Central memory CD4-positive, alpha-beta T cell (primary cell): ENCODE measurements at regions not wholly inside any gene's neighbourhood (a gene's known extent, or its start where the extent isn't known, plus 50 kb on each side); places are given as distances from the start of the nearest gene placed in this dataset.

ENCODE experiments used
- DNase-seq: peaks from one replicate; pipeline ENCODE4 v3.0.0; 2022

DNA sequence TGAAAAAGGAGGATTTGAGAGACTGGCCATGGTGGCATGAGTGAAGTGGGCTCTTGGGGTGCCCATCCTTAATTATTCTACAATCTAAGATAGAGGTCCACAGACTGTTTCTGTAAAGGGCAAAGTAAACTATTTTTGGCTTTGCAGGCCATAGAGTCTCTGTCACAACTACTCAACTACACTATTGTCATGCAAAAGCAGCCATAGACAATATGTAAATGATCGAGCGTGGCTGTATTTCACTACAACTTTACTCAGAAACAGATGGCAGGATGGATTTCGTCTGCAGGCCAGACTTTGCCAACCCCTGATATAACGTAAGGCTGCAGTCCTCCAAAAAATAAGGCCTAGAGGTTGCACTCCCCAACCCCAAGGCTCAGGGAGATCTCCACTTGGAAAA is 58.2 kb upstream of the NAA20 start:
- no peak for DNase-seq

DNA sequence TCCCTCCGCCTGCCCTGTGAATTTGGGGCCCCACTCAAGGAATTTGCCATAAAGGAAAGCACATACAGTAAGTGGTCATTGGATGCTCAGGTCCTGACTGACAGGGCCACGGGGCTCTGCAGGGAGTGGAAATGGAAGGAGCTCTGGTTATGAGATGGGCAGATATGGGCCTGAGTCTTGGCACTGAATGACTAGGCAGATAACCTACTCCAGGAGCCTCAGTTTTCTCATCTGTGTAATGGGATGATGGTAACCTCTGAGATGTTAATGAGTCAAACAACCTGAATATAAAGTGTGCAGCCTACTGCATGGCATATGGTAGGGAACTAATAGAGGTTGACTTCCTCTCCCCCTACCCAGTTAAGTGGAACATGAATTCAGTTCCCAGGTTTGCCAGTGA is 56.4 kb upstream of the NAA20 start:
- no peak for DNase-seq

DNA sequence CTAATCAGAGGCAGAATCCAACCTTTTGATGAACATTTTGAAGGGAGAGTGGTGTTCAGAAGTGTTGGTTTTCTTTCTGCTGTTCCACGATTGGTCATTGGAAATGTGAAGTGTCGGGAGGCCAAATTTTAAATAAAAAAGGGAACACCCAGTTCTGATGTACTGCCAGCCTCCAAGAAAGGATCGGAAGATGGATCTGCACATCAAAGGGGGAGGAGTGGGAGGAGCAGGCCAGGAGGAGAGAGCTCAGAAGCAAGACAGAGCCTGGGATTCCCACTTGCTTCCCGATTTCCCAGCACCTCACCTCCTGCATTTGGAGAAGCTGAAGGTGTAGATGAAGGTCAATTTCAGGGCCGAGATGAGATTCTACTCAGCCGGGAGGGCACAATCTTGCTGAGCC is 55.9 kb upstream of the NAA20 start:
- DNase-seq: no peak

DNA sequence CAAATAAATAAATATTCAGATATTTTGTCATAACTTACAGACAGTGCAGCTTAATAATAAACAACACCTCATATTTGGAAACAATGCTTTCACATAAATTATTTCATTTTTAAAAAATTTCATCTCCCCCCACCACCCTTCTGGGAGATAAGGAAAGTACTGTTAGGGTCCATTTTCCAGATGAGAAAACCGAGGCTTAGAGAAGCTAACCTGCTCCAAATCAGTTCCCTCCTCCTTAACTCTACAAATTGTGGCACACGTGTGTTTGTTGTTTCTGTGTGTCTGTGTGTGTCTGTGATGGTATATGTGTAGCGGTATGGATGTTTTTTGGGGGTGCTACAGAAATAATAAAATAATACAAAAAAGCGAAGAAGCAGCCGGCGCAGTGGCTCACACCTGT is 54.2 kb upstream of the NAA20 start:
- no peak for DNase-seq

DNA sequence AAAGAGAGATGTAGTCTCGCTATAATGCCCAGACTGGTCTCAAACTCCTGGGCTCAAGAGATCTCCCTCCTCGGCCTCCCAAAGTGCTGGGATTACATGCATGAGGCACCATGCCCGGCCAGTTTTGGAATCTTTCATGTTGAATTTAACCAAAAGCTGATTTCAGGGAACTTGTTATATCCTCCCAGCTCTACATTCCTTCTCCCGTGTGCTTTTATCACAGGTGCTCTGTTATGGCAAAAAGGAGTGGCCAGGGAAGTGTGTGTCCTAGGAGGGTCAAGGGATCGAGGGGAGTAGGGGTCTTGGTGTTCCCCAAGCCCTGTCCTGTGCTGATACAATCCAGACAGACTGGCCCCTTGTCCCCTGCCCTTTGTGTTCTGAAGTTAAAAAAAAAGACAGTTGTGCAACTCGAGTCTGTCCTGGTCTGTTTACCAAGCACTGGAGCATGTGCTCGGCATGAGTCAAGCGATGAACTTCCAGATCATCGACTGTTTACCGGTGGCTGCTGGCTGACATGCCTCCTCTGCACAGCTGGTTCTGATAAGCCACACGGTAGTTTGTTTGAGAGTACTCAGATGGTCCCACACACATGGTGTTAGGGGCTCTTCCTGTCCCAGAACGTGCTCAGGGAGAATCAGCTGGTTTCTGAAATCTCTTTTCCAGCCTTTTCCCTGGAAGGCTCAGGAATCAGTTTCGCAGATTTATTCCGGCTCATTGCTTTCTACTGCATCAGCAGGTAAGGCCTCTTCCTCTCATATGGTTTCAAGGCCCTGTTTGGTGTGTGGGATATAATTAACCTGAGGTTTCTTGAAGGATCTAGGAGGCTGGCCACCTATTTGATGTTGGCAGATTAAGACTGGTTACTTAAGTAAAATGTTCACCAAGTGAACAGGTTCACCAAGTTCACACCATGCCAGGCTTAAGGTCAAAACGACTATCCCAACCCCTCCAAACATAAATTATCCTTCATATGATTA is 52.6 kb upstream of the NAA20 start:
- no peak for DNase-seq

DNA sequence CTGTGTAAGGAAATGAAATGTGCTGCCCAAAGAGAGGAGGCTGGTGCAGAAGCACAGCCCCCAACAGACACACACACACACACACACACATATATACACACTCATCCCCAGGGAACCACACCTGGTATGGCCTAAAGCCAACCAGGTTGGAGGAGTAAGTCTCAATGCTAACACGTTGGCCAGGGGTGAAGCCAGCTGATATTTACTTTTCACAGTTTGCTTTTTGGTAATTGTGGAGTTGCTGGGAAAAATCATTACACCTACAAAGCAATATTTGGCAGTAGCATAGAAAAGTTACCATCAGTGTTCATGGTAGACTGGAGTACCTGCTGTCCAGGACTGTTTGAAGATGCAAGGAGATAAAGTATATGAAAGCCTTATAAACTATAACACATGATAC is 50.3 kb upstream of the NAA20 start:
- no peak for DNase-seq
